ENCODE measurements at regions not wholly inside any gene's neighbourhood (a gene's known extent, or its start where the extent isn't known, plus 50 kb on each side); places are given as distances from the start of the nearest gene placed in this dataset.
"Not testable (repeated sequence)": the region's sequence is repeated elsewhere in the genome, so short reads cannot be mapped to it uniquely, and the experiment has no call there.

GRCh38 chr5:21341203-21341947 is 1353.4 kb upstream of the CDH18 start:
- DNase-seq (ENCODE audit: low read depth in 2 of 2): not testable (repeated sequence)

GRCh38 chr5:21340233-21340632 is 1352.2 kb upstream of the CDH18 start:
- not testable (repeated sequence) for DNase-seq (ENCODE audit: low read depth in 2 of 2)

- not testable (repeated sequence) for DNase-seq (ENCODE audit: low read depth in 2 of 2)
Observed at GRCh38 chr5:21336478-21336877, 1348.5 kb upstream of the CDH18 start.

- DNase-seq (ENCODE audit: low read depth in 2 of 2): not testable (repeated sequence)
Observed at GRCh38 chr5:21315376-21315775, 1327.4 kb upstream of the CDH18 start.

GRCh38 chr5:21301205-21301604 is 1313.2 kb upstream of the CDH18 start:
- not testable (repeated sequence) for DNase-seq (ENCODE audit: low read depth in 2 of 2)

GRCh38 chr5:21274361-21274760 is 1286.4 kb upstream of the CDH18 start:
- DNase-seq (ENCODE audit: low read depth in 2 of 2): not testable (repeated sequence)

- DNase-seq (ENCODE audit: low read depth in 2 of 2): no peak
Observed at GRCh38 chr5:21263361-21263760, 1275.4 kb upstream of the CDH18 start.

- DNase-seq (ENCODE audit: low read depth in 2 of 2): no peak
Observed at GRCh38 chr5:21254161-21254560, 1266.2 kb upstream of the CDH18 start.

GRCh38 chr5:21244982-21245381 is 1257.0 kb upstream of the CDH18 start:
- DNase-seq (ENCODE audit: low read depth in 2 of 2): no peak

- DNase-seq (ENCODE audit: low read depth in 2 of 2): no peak
Observed at GRCh38 chr5:21238786-21239185, 1250.8 kb upstream of the CDH18 start.

GRCh38 chr5:21237461-21237860 is 1249.5 kb upstream of the CDH18 start:
- peak in 1 of 2 experiments; percentile 10 for DNase-seq (ENCODE audit: low read depth in 2 of 2)

GRCh38 chr5:21236971-21237427 is 1249.0 kb upstream of the CDH18 start:
- DNase-seq (ENCODE audit: low read depth in 2 of 2): peak; percentile 25 to 33

GRCh38 chr5:21236104-21236503 is 1248.1 kb upstream of the CDH18 start:
- no peak for DNase-seq (ENCODE audit: low read depth in 2 of 2)

GRCh38 chr5:21225223-21226064 is 1237.4 kb upstream of the CDH18 start:
- DNase-seq (ENCODE audit: low read depth in 2 of 2): no peak

- DNase-seq (ENCODE audit: low read depth in 2 of 2): no peak
Observed at GRCh38 chr5:21221616-21222015, 1233.6 kb upstream of the CDH18 start.

- DNase-seq (ENCODE audit: low read depth in 2 of 2): no peak
Observed at GRCh38 chr5:21219966-21220365, 1232.0 kb upstream of the CDH18 start.

GRCh38 chr5:21219251-21219650 is 1231.3 kb upstream of the CDH18 start:
- no peak for DNase-seq (ENCODE audit: low read depth in 2 of 2)

GRCh38 chr5:21212026-21212425 is 1224.0 kb upstream of the CDH18 start:
- no peak for DNase-seq (ENCODE audit: low read depth in 2 of 2)

- no peak for DNase-seq (ENCODE audit: low read depth in 2 of 2)
Observed at GRCh38 chr5:21209409-21209808, 1221.4 kb upstream of the CDH18 start.

GRCh38 chr5:21199087-21199486 is 1211.1 kb upstream of the CDH18 start:
- no peak for DNase-seq (ENCODE audit: low read depth in 2 of 2)

GRCh38 chr5:21195145-21195544 is 1207.1 kb upstream of the CDH18 start:
- DNase-seq (ENCODE audit: low read depth in 2 of 2): no peak

GRCh38 chr5:21185536-21185935 is 1197.5 kb upstream of the CDH18 start:
- DNase-seq (ENCODE audit: low read depth in 2 of 2): no peak

- DNase-seq (ENCODE audit: low read depth in 2 of 2): no peak
Observed at GRCh38 chr5:21184581-21184980, 1196.6 kb upstream of the CDH18 start.
